HS-5 (cell line): ENCODE measurements at regions not wholly inside any gene's neighbourhood (a gene's known extent, or its start where the extent isn't known, plus 50 kb on each side); places are given as distances from the start of the nearest gene placed in this dataset.

Experiments
- DNase-seq: peaks from one replicate; pipeline ENCODE4 v3.0.0-alpha.2; 2012; ENCODE audit warnings: low read depth

DNA sequence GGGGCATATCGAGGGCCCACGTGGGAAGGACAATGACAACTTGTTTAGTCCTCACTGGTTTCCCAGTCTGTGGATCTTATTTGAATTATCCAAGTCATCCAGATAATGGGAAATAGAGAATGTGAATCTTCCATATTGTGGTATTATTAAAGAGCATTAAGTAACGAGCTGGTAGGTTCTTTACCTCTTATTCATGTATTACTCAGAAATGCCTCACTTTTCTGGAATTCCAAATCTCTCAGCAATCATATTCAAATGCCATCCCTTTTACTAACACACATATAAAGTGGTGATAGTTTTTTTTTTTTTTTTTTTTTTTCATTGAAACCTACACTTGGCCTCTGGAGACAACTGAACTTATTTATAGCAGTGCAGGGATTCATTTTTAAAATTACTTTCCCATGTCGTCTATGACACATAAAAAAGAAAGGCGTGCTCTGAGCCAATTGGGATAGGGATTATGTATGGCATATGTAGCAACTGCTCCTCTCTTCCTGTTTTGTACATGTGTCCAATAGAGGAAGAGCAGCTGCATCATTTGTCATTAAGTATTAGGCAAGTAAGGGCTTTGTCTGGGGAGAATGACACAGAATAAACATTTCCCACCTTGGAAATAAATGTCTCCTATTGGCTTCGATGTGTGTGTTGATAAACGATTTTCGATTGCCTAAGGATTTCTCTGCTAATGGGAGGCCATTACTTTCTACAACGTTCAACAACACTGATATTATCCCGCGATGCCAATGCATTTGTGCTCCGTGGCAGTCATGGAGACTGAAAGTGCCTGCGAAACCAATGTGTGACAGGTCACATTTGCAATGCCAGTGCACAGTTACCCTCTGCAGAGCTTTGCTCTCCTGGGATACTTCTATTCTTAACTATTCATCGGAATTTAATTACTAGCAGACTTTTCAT, 78.6 kb upstream of the IFNG-AS1 start:
- peak; percentile 96 for DNase-seq

DNA sequence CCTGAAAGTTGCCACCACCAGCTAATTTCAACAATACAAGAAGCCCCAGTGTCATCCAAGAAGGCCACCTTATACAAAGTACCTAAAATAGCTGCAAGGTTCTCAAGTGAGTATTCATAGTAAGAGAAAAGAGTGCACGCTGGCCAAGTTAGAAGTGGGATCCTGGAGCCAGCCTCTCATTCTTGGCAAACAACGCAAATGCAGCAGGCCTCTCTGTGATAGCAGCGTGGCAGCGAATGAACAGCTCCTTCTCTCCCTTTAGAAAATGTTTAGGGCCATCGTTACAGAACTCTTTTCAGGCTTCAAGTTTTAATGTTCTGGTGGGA, 78.0 kb upstream of the IFNG-AS1 start:
- no peak for DNase-seq

DNA sequence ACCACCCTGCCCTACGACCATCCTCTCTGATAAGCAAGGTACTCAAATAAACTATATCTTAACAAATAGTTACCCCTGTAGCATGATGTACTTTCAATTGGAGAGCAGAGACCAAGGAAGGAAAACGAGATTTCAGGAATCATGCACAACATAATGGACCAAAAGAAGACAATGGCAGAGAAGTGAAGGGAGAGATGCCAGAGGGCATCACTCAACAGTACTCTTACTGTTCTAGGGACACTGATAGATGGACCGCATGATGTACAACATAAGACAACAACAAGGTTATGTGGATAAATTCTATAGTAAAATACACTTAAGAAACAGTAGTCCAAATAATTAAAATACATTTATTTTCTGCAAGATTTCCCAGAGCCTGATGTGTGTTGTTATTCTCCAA, 77.5 kb upstream of the IFNG-AS1 start:
- DNase-seq = no peak

DNA sequence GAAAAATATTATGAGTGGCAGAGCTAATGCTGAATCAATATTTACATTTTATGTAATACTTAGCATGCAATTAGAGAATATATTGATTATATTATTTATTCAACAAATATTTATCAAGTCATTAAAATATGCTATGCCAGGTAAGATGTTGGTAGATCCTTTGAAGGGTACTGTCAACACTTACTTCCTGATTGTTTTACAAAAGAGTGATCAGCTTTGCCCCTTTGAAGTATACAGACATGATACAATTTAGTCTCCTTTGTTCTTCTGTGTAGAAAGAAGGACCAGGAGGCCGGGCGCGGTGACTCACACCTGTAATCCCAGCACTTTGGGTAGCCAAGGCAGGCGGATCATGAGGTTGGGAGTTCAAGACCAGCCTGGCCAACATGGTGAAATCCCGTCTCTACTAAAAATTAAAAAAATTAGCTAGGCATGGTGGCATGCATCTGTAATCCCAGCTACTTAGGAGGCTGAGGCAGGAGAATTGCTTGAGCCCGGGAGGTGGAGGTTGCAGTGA, 73.9 kb upstream of the IFNG-AS1 start:
- DNase-seq = no peak

DNA sequence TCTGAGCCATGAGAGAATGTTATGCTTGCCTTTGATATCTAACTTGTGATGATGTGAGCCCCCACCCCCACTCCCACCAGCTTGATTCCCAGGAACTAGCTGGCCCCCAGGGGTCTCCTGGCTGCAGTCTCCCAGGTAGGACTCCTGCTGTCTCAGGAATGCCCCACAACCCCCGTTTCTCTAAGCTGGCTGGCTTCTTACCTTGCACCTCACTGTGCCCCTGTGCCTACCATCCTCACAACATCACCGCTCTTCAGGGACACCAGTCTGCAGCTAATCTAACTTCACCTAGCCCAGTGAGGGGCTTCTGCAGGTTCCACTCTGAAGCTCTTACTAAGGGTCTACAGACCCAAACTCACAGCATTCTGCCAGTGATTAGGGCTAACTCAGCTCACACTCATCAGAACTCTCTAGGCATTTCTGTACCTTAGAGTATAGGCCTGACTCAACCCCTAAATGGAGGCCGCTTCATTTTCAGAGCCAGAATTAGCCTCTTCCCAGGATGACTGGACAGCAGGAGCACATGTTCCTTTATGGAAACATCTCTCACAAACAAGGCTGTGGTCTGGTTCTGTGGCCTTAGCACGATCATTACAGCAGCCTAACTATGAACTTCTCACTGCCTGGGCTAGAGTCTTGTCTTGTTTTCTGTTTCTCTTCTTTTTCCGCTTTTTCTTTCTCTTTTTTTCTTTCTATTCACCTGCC, 72.8 kb upstream of the IFNG-AS1 start:
- DNase-seq = no peak

DNA sequence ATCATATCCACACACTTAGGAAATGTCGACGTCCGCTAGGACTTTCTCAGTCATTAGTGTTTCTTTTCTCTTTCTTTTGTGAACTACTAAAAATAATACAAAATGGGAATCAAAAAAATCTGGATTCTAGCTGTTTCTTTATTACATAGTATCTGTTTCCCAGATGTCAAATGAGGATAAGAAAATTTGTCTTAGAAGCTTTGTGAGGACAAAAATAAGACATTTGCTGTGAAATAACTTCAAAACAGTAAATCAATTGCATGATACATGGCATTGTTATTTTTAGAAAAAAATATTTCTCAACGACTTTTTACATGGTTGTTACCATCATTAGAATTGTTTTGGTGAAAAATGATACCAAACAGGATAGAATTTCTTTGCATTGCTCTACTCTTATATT, 71.4 kb upstream of the IFNG-AS1 start:
- DNase-seq = no peak

DNA sequence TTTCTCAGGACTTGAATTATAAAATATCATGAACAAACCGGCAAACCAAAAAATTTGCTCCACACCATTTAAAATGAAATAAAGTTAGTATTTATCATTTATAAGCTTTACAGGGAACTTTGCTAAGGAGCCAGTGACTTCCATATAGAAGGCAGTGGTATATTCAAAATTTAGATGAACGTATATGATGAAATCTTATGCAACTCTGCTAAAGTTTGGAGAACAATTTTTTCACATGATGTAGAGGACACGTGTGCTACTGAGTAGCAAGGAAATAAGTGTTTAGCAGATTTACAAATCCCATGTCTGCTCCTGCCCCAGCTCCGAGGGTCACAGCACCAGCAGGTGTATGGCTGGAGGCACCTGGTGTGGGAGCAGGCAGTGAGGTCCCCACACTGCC, 70.8 kb upstream of the IFNG-AS1 start:
- DNase-seq = no peak

DNA sequence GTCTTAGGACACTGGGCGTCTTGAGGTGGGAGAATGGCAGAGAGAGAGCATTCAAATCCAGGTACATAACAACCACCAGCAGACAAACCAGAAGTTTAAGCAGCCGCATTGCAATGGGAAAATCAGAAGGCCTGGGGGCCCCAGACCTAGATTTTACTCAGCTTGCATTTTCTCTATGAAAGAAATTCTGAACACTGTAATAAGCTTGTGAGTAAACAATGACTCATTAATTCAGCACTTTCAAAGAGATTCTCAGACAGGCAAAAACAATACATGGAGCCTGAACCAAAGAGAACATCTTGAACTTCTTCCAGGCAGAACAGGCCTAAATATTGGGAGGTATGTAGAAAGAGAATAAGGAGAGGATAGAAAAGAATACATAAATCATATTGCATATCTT, 69.8 kb upstream of the IFNG-AS1 start:
- DNase-seq = no peak

DNA sequence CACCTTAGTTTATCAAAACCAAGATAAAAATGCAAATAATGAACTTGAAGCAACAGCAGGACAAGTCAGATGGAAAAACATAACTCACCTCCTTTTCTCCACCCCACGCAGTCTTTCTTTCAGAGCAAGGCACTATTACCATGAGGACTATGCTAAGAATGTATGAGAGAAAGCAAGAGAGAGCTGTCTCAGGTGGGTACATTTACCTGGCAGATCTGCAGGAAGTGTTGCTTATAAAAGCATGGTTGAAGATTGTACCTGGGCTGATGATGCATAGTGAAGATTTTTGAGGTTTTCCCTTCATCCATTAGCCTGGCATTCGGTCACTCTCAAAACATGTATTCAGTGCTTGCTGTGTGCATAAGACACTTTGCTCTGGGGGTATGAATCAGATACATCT, 68.8 kb upstream of the IFNG-AS1 start:
- DNase-seq = no peak

DNA sequence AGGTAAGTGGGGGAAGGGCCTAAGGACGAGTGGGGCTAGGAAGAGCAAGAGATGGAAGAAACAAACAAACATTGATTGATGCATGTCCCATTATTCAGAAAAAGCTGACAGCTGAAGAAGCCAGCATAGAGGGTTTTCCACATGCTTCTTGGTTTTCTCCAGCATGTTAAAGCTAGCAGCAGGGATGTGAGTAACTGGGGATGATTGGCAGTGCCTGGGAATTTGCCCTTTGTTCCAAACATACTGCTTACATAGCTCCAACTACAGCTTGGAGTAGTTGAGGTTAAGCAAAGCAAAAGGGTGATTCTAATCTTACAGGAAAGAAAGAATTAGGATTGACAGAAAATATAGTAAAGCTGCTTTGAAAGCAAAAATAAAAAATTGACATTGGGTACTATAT, 68.0 kb upstream of the IFNG-AS1 start:
- DNase-seq = no peak

DNA sequence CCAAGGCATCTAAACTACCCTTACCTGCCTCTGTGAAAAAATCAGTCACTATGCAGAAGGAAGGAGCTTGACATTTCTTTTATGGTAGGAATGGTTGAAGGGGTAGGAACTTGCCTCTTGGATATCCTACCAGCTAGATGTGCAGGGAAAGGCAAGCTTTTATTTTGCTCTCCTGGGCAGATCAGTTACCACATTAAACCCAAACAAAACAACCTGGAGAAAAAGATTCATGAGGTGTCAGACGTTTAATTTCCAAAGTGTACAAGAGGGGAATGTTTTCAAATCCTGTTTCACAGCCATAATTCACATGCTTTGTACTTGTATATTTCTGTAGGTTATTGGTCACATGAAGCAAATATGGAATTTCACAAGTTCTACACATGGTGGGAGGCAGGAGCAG, 67.0 kb upstream of the IFNG-AS1 start:
- no peak for DNase-seq

DNA sequence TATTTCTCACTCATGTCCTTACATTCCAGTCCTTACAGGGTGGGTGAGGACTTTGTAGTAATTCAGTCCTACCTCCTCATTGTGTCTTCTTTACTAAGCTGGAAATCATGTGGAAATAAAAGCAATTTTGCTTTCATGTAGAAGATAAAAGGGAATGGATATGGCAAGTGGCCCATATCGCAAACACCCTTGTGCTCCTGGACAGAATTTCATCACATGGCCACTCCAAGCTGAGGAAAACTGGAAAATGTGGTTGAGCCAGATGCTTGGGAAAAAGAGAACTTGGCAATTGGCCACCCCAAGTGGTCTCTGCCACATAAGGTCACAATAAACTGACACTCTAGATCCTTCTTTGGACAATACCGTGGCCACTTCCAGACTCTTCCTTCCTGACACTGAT, 64.2 kb upstream of the IFNG-AS1 start:
- no peak for DNase-seq

DNA sequence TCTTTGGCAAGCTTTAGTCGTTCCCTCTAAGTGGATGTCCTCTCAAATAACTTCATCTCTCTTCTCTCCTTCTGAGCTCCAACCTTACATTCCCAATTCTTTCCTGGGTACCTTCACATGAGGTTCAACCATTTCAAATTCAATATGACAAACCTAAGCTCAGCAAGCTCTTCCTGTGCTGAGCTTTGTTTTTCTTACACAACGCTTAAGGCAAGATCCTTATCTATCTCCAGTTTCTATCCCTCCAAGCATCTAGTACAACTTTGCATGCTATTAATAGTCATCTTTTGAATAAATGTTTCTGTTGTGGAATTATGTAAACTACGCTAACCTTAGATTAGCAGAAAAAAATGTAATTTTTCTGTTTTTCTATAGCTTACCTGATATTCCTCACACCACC, 63.7 kb upstream of the IFNG-AS1 start:
- no peak for DNase-seq

DNA sequence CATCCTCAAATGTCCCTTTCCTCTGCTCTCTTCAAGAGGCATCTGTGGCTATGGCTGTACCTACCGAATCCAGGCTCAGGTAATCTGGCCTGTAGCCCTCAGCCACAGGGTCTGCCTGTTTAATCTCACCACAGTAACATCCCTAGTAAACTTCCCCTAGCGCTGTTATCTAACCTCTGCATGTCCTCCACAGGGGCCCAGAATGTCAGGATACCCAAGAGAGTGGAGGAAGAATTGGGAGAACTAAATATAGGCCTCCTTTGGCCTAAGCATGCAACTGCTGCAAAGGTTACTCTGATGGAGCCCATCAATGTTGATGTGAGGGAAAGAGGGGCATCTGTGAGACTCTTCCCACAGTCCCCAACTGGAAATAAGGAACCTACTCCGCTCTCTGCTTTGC, 63.2 kb upstream of the IFNG-AS1 start:
- no peak for DNase-seq

DNA sequence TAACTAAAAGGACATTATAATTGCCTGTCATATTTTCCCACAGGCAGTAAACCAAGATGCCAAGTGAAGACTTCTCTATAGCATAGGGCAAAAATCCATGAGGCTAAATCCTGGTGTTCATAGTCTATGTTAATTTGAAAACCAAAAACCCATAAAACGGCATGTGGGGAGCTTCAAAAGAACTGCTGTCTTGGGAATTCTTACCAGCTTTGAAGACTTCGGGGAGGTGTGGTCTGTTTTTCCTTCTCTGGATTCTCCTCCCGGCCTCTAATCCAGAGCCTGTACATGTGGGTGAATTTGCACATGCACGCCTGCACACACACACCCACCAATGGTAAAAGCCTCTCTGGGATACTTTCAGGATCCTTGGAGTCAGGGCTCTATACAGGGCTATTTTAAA, 61.9 kb upstream of the IFNG-AS1 start:
- no peak for DNase-seq

DNA sequence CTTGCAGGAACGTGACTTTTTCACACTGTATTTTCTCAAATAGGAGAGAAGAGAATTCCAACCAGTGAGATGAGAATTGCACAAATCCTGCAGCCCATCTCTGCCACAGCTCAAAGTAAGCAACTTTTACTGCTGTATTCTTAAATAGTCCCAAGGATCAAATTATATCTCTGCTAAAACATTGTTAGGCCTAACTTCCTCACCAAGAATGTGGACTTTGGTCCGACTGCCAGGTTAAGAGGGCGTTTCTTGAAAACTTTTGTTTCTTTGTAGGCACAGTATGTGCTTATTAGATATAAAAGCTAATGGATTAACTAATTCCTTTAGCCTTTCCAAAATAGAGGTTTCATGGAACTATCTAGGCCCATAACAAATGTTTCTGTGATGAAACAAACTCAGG, 61.4 kb upstream of the IFNG-AS1 start:
- DNase-seq = no peak

DNA sequence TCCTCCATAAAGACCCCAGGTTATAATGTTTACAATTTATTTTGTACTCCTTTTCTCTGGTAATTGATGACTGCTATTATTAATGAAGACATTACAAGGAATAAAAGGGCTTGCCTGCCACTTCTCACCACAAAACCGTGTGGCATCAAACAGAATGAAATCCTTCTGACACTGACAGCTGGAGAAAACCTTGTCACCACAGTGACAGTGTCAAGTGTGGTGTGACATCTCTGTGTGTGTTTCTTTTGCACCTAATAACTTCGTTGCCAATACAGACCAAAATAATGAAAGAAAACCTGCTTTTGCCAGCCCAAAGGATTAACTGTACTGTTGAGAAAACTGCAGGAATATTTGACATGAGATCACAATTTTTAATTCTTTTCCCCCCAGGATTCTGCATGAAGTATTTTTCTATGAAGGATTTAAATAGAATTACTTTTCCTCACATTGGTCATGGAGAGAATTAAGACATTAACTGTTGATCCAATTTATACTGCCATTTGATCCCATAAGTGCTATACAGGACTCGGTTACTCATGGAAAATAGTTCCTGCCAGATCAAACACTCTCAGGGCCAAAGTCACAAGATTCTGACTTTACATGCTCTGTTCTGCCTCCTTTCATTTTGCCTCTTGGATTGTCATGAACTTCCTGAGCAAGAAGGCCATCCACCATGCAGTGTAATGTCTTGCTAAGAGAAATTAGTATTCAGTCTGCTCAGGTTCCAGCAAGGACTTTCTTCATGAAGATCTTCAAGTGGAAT, 60.4 kb upstream of the IFNG-AS1 start:
- DNase-seq = no peak

DNA sequence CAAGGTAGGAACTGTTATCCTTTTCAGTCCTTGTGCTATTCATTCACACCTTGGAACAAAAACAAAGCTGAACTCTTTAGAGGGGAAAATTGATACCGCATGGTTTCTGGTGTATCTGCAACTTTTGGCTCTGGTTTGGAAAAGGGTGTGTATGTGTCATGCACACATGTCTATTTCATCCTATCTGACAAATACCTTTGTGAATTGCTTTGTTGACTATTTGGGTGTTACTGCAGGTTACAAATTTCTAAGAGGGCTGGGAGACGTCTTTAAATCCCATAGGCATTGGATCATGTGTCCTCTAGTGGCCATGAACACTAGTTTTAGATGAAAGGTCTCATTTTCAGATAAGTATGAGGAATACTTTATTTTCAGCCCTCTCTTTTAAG, 59.9 kb upstream of the IFNG-AS1 start:
- no peak for DNase-seq

DNA sequence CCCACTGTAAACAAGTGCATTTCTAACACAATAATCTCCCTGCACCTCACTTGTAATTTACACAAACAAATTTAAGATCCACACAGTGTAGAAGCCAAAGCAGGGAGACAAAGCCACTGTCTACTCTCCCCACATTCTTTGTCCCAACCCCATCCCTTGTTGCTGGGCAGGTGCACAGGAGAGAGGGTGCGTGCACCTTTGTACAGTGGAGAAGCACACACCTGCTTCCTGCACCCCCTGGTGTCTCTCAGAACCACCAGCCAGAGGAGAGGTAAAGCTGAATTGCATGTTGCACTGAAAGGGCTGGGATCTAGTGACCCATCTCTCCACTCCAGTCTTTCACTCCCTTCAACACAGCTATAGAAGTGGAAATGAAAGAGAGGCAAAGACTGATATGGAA, 51.4 kb upstream of the IFNG-AS1 start:
- no peak for DNase-seq
